ENCODE measurements at regions not wholly inside any gene's neighbourhood (a gene's known extent, or its start where the extent isn't known, plus 50 kb on each side); places are given as distances from the start of the nearest gene placed in this dataset.

DNA sequence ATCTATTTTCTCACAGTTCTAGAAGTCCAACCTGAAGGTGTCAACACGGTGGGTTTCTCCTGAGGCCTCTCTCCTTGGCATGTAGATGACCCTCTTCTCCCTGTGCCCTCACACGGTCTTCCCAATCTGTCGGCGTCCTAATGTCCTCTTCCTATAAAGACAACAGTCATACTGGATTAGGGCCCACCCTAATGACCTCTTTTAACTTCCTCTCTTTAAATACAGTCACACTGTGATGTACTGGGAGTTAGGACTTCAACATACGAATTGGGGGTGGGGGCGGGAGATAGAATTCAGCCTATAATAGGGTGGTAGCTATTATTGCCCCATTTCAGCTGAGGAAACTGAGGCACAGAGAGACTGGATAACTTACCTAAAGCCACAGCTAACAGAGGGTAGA, 70.2 kb downstream of the SMIM20 start:
- TF ChIP-seq EZH2 (IDR thresholded peaks at IDR 0.05) (no peak), POLR2AphosphoS5 (IDR thresholded peaks at IDR 0.05; ENCODE audit: borderline replicate concordance, low read depth, low read length) (no peak), FOXP2 (optimal IDR thresholded peaks at IDR 0.05; ENCODE audit: control extremely low read depth, extremely low read length, insufficient read depth) (no peak)
